HCT116 (cell line): ENCODE measurements at regions not wholly inside any gene's neighbourhood (a gene's known extent, or its start where the extent isn't known, plus 50 kb on each side); places are given as distances from the start of the nearest gene placed in this dataset.

ENCODE experiments used
- ATAC-seq: fragments of 200-7000 bp; cut with Tn5 transposase; 2 replicates; pipeline ENCODE4 v1.9.1; 2020; ENCODE audit warnings: mild to moderate bottlenecking, moderate library complexity
- BruUV-seq: library from RNA; stranded (reverse); fragments of 400-500 nt; replicated peaks from 2 replicates; lab custom pipeline; 2021; lab: Mats Ljungman, UMichigan
- CTCF ChIA-PET: fragments of 300-600 bp; sonication (Branson Sonifier 250); formaldehyde crosslinking; loops from one replicate; lab custom pipeline; 2021; ENCODE audit warnings: antibody characterized with exemption; lab: Charles Lee
- POLR2A ChIA-PET: fragments of 300-600, 350-600 bp; sonication (Branson Sonifier 250); formaldehyde crosslinking; loops from one replicate; lab custom pipeline; 2021; ENCODE audit warnings: antibody characterized with exemption; lab: Charles Lee
- RAD21 ChIA-PET, 2 experiments: fragments of 300-600 bp; sonication (Branson Sonifier 250); formaldehyde crosslinking; loops; one replicate each; lab custom pipeline; 2023; ENCODE audit warnings: low total read pairs in 2 of 2; ENCODE audit not compliant: uncharacterized antibody in 2 of 2, unreplicated experiment in 2 of 2, low non-redundant PET in 1 of 2; lab: Charles Lee
- DNase-seq: peaks from one replicate; pipeline ENCODE4 v3.0.0-alpha.2; 2010; ENCODE audit warnings: low read depth, low spot score
- H2AFZ ChIP-seq: fragments of 200-600 bp; shearing (Covaris generic), sonication (generic); 2 replicates; pipeline ENCODE4 v1.6.1; 2017; ENCODE audit warnings: low read depth, mixed run types, mixed read lengths, antibody characterized with exemption, low read length; ENCODE audit not compliant: poor library complexity, severe bottlenecking
- H3K27ac ChIP-seq: 2 replicates; pipeline ENCODE4 v1.5.1; 2012; ENCODE audit warnings: low read depth, low read length
- H3K27me3 ChIP-seq: fragments of 200-600 bp; sonication (generic); 2 replicates; pipeline ENCODE4 v1.6.1; 2016; ENCODE audit warnings: mixed run types, low read length, mixed read lengths; ENCODE audit not compliant: insufficient read depth
- H3K36me3 ChIP-seq, 2 experiments: fragments of 200-500 bp in 1 of 2; fragments of 200-600 bp in 1 of 2; sonication (Bioruptor generic) in 1 of 2; sonication (generic) in 1 of 2; 2 replicates each; pipeline versions ENCODE4 v1.5.1 to v1.6.1; 2014 to 2016; ENCODE audit warnings: low read length in 2 of 2, inconsistent platforms in 1 of 2, mixed read lengths in 1 of 2, mixed run types in 1 of 2; ENCODE audit not compliant: insufficient read depth in 2 of 2, control insufficient read depth in 1 of 2
- H3K4me1 ChIP-seq, 2 experiments: fragments of 200-600 bp in 1 of 2; sonication (generic) in 1 of 2; 2 replicates each; pipeline versions ENCODE4 v1.5.1 to v1.6.1; 2012 to 2017; ENCODE audit warnings: low read length in 2 of 2, inconsistent platforms in 1 of 2, mild to moderate bottlenecking in 1 of 2, mixed read lengths in 1 of 2, mixed run types in 1 of 2, moderate library complexity in 1 of 2; ENCODE audit not compliant: insufficient read depth in 2 of 2, control insufficient read depth in 1 of 2
- H3K4me2 ChIP-seq: fragments of 200-600 bp; sonication (generic); 2 replicates; pipeline ENCODE4 v1.6.1; 2017; ENCODE audit warnings: mixed run types, low read length, mixed read lengths
- H3K4me3 ChIP-seq, 2 experiments: fragments of 200-600 bp in 1 of 2; sonication (generic) in 1 of 2; replicated peaks in 1 of 2; 2 replicates each; pipeline ENCODE4 v1.5.1; 2011 to 2016; ENCODE audit warnings: low read length in 2 of 2, control low read depth in 1 of 2, low read depth in 1 of 2, mild to moderate bottlenecking in 1 of 2, mixed read lengths in 1 of 2, mixed run types in 1 of 2
- H3K79me2 ChIP-seq: fragments of 200-600 bp; sonication (generic); 2 replicates; pipeline ENCODE4 v1.6.1; 2017; ENCODE audit warnings: mild to moderate bottlenecking, mixed run types, low read length, moderate library complexity, mixed read lengths; ENCODE audit not compliant: insufficient read depth
- H3K9ac ChIP-seq: fragments of 200-600 bp; sonication (generic); 2 replicates; pipeline ENCODE4 v1.6.1; 2016; ENCODE audit warnings: low read length, mixed read lengths
- H3K9me2 ChIP-seq: fragments of 200-600 bp; sonication (generic), shearing (Covaris generic); 2 replicates; pipeline ENCODE4 v1.6.1; 2017; ENCODE audit warnings: mixed run types, mild to moderate bottlenecking, moderate library complexity; ENCODE audit not compliant: insufficient read depth
- H3K9me3 ChIP-seq, 2 experiments: fragments of 200-500 bp in 1 of 2; fragments of 200-600 bp in 1 of 2; sonication (Bioruptor generic) in 1 of 2; sonication (generic) in 1 of 2; 2 replicates each; pipeline ENCODE4 v1.6.1; 2014 to 2017; ENCODE audit warnings: low read length in 2 of 2, mixed read lengths in 2 of 2, inconsistent platforms in 1 of 2, low read depth in 1 of 2, mild to moderate bottlenecking in 1 of 2, mixed run types in 1 of 2, moderate library complexity in 1 of 2; ENCODE audit not compliant: control insufficient read depth in 1 of 2, insufficient read depth in 1 of 2
- H4K20me1 ChIP-seq: fragments of 200-600 bp; sonication (generic), shearing (Covaris generic); 2 replicates; pipeline ENCODE4 v1.6.1; 2017; ENCODE audit warnings: mixed run types, mild to moderate bottlenecking, moderate library complexity; ENCODE audit not compliant: insufficient read depth
- CBX3 ChIP-seq: IDR thresholded peaks from 2 replicates; pipeline ENCODE4 v1.6.1; 2012; ENCODE audit warnings: low read depth
- CEBPB ChIP-seq: IDR thresholded peaks from 2 replicates; pipeline ENCODE4 v1.6.1; 2012; ENCODE audit warnings: low read depth
- EGR1 ChIP-seq: IDR thresholded peaks from 2 replicates; pipeline ENCODE4 v1.6.1; 2012; ENCODE audit warnings: low read depth
- ELF1 ChIP-seq: IDR thresholded peaks from 2 replicates; pipeline ENCODE4 v1.6.1; 2012; ENCODE audit warnings: low read depth, borderline replicate concordance
- POLR2A ChIP-seq: IDR thresholded peaks from 2 replicates; pipeline ENCODE4 v1.7.0; 2011; ENCODE audit warnings: borderline replicate concordance; ENCODE audit not compliant: insufficient read depth, insufficient read length; ENCODE audit errors: extremely low read depth
- POLR2AphosphoS5 ChIP-seq: IDR thresholded peaks from 2 replicates; pipeline ENCODE4 v1.6.1; 2011; ENCODE audit warnings: mild to moderate bottlenecking, low read depth, low read length, moderate library complexity
- RAD21 ChIP-seq: IDR thresholded peaks from 2 replicates; pipeline ENCODE4 v1.6.1; 2012; ENCODE audit warnings: low read depth, mild to moderate bottlenecking
- SP1 ChIP-seq: IDR thresholded peaks from 2 replicates; pipeline ENCODE4 v1.6.1; 2012; ENCODE audit warnings: low read depth
- SRF ChIP-seq: IDR thresholded peaks from 2 replicates; pipeline ENCODE4 v1.6.1; 2012; ENCODE audit warnings: low read depth
- TCF7L2 ChIP-seq: IDR thresholded peaks from 2 replicates; pipeline ENCODE4 v1.7.0; 2011; ENCODE audit warnings: borderline replicate concordance, inconsistent platforms; ENCODE audit not compliant: insufficient read depth, insufficient read length; ENCODE audit errors: extremely low read depth
- YY1 ChIP-seq: IDR thresholded peaks from 2 replicates; pipeline ENCODE4 v1.6.1; 2011; ENCODE audit warnings: low read length, low read depth, moderate library complexity, mild to moderate bottlenecking; ENCODE audit not compliant: insufficient replicate concordance; ENCODE audit errors: extremely low read depth
- ZFX ChIP-seq: fragments of 450-650 bp; IDR thresholded peaks from 2 replicates; pipeline ENCODE4 v1.6.1; 2017
- intact Hi-C: fragments of 100-400 bp; cut with micrococcal nuclease; formaldehyde crosslinking; loops from 2 replicates; pipeline ENCODE4 v1.10.0; 2022
- TF ChIP-seq, protein P1 (sequence below): IDR thresholded peaks from 2 replicates; pipeline ENCODE4 v1.6.1; 2012; ENCODE audit warnings: low read depth
- TF ChIP-seq, protein P2 (sequence below), 3 experiments: fragments of 200-600 bp in 1 of 3; sonication (generic) in 1 of 3; IDR thresholded peaks in 2 of 3; conservative IDR thresholded peaks in 1 of 3; 2 replicates each; pipeline ENCODE4 v1.5.1; 2012 to 2017; ENCODE audit warnings: low read depth in 2 of 3, low read length in 2 of 3, antibody characterized with exemption in 1 of 3, borderline replicate concordance in 1 of 3, control low read depth in 1 of 3, mild to moderate bottlenecking in 1 of 3, mixed read lengths in 1 of 3, mixed run types in 1 of 3, moderate library complexity in 1 of 3; ENCODE audit not compliant: insufficient read depth in 1 of 3
- TF ChIP-seq, protein P3 (sequence below): IDR thresholded peaks from 2 replicates; pipeline ENCODE4 v1.6.1; 2012

DNA sequence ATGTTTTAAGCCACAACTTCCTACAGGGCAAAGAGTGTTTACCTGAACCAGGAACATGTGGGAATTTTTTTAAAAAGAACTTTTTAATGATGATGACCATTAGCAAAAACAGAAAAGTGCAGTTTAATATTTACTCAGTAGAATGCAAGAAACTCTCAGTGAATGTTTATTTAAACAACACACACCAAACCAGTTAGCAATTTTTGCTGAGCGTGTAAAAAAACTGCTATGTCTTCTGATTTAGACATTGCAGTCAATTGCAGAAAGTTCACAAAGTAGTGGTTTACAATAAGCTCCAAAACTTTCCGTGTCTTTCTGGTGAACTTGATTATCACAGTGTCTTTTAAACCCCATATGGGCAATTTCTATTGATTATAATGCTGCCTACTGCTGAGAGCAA is 273.7 kb upstream of the DIAPH2 start:
- H3K4me3 ChIP-seq, result no peak overlapping the region
- ChIA-PET RAD21 (no interaction called here), POLR2A (no interaction called here), CTCF (no interaction called here)
- TF ChIP-seq SRF (no peak), CBX3 (no peak), EGR1 (no peak), SP1 (no peak), RAD21 (no peak), CEBPB (no peak), ELF1 (no peak), TCF7L2 (no peak), ZFX (no peak), POLR2AphosphoS5 (no peak), POLR2A (no peak), YY1 (no peak)
- TF ChIP-seq, protein P1, sequence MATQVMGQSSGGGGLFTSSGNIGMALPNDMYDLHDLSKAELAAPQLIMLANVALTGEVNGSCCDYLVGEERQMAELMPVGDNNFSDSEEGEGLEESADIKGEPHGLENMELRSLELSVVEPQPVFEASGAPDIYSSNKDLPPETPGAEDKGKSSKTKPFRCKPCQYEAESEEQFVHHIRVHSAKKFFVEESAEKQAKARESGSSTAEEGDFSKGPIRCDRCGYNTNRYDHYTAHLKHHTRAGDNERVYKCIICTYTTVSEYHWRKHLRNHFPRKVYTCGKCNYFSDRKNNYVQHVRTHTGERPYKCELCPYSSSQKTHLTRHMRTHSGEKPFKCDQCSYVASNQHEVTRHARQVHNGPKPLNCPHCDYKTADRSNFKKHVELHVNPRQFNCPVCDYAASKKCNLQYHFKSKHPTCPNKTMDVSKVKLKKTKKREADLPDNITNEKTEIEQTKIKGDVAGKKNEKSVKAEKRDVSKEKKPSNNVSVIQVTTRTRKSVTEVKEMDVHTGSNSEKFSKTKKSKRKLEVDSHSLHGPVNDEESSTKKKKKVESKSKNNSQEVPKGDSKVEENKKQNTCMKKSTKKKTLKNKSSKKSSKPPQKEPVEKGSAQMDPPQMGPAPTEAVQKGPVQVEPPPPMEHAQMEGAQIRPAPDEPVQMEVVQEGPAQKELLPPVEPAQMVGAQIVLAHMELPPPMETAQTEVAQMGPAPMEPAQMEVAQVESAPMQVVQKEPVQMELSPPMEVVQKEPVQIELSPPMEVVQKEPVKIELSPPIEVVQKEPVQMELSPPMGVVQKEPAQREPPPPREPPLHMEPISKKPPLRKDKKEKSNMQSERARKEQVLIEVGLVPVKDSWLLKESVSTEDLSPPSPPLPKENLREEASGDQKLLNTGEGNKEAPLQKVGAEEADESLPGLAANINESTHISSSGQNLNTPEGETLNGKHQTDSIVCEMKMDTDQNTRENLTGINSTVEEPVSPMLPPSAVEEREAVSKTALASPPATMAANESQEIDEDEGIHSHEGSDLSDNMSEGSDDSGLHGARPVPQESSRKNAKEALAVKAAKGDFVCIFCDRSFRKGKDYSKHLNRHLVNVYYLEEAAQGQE, result no peak
- TF ChIP-seq, protein P2, sequence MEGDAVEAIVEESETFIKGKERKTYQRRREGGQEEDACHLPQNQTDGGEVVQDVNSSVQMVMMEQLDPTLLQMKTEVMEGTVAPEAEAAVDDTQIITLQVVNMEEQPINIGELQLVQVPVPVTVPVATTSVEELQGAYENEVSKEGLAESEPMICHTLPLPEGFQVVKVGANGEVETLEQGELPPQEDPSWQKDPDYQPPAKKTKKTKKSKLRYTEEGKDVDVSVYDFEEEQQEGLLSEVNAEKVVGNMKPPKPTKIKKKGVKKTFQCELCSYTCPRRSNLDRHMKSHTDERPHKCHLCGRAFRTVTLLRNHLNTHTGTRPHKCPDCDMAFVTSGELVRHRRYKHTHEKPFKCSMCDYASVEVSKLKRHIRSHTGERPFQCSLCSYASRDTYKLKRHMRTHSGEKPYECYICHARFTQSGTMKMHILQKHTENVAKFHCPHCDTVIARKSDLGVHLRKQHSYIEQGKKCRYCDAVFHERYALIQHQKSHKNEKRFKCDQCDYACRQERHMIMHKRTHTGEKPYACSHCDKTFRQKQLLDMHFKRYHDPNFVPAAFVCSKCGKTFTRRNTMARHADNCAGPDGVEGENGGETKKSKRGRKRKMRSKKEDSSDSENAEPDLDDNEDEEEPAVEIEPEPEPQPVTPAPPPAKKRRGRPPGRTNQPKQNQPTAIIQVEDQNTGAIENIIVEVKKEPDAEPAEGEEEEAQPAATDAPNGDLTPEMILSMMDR (IDR thresholded peaks at IDR 0.05 in 2 of 3, conservative IDR thresholded peaks at IDR 0.05 in 1 of 3; ENCODE audit: borderline replicate concordance in 1 of 3, insufficient read depth in 1 of 3, low read depth in 2 of 3, low read length in 2 of 3), result no peak
- TF ChIP-seq, protein P3, sequence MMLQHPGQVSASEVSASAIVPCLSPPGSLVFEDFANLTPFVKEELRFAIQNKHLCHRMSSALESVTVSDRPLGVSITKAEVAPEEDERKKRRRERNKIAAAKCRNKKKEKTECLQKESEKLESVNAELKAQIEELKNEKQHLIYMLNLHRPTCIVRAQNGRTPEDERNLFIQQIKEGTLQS, result no peak
- no peaks in the 10 kb centered on the region for H3K4me1 ChIP-seq
- H3K27me3 ChIP-seq, result no peaks in the 10 kb centered on the region
- intact Hi-C loops, result no loop called here
- no peak overlapping the region for H2AFZ ChIP-seq
- H3K9ac ChIP-seq, result no peak overlapping the region
- H3K27ac ChIP-seq, result no peak overlapping the region
- no peaks in the 10 kb centered on the region for H3K36me3 ChIP-seq
- H3K9me2 ChIP-seq, result no peaks in the 10 kb centered on the region
- H3K4me2 ChIP-seq, result no peak overlapping the region
- H4K20me1 ChIP-seq, result no peaks in the 10 kb centered on the region
- DNase-seq (no peak), ATAC-seq (no peak)
- no TSS peak for BruUV-seq
- H3K79me2 ChIP-seq, result no peaks in the 10 kb centered on the region
- H3K9me3 ChIP-seq, result no peaks in the 10 kb centered on the region
